ENCODE measurements at regions not wholly inside any gene's neighbourhood (a gene's known extent, or its start where the extent isn't known, plus 50 kb on each side); places are given as distances from the start of the nearest gene placed in this dataset.

DNA sequence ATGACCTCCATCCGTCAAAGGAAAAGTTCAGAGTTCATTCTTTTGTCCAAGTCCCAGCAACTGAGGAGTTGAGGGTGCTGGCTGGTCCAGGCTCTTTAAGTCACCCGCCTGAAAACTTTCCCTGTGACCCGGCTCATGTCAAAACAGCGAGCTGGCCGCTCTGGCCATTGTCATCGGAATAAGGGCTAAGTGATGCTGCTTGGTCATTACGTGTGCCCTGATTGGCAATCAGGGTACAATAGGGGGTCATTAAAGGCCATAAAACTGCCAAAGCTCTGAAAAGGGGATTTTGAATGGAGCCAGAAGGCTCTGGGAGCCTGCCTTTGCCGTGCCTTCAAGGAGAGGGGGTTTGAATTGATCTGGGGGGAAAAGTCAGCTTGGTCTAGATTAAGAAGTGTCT lies 88.5 kb upstream of the IRX3 start:
- Histone ChIP-seq H3K9me3 (replicated peaks) (peaks cover 12% of the 10 kb centered on the region), H3K4me3 (no peak overlapping the region), H3K27me3 (ENCODE audit: low read depth) (peaks cover 20% of the 10 kb centered on the region), H3K4me1 (peaks cover 9% of the 10 kb centered on the region), H3K36me3 (no peaks in the 10 kb centered on the region), H3K27ac (replicated peaks) (no peak overlapping the region)
- intact Hi-C loops (cut with micrococcal nuclease) = no loop called here
- TF ChIP-seq, protein P1, sequence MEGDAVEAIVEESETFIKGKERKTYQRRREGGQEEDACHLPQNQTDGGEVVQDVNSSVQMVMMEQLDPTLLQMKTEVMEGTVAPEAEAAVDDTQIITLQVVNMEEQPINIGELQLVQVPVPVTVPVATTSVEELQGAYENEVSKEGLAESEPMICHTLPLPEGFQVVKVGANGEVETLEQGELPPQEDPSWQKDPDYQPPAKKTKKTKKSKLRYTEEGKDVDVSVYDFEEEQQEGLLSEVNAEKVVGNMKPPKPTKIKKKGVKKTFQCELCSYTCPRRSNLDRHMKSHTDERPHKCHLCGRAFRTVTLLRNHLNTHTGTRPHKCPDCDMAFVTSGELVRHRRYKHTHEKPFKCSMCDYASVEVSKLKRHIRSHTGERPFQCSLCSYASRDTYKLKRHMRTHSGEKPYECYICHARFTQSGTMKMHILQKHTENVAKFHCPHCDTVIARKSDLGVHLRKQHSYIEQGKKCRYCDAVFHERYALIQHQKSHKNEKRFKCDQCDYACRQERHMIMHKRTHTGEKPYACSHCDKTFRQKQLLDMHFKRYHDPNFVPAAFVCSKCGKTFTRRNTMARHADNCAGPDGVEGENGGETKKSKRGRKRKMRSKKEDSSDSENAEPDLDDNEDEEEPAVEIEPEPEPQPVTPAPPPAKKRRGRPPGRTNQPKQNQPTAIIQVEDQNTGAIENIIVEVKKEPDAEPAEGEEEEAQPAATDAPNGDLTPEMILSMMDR (IDR thresholded peaks at IDR 0.05; ENCODE audit: borderline replicate concordance) = no peak
- no peak for DNase-seq

DNA sequence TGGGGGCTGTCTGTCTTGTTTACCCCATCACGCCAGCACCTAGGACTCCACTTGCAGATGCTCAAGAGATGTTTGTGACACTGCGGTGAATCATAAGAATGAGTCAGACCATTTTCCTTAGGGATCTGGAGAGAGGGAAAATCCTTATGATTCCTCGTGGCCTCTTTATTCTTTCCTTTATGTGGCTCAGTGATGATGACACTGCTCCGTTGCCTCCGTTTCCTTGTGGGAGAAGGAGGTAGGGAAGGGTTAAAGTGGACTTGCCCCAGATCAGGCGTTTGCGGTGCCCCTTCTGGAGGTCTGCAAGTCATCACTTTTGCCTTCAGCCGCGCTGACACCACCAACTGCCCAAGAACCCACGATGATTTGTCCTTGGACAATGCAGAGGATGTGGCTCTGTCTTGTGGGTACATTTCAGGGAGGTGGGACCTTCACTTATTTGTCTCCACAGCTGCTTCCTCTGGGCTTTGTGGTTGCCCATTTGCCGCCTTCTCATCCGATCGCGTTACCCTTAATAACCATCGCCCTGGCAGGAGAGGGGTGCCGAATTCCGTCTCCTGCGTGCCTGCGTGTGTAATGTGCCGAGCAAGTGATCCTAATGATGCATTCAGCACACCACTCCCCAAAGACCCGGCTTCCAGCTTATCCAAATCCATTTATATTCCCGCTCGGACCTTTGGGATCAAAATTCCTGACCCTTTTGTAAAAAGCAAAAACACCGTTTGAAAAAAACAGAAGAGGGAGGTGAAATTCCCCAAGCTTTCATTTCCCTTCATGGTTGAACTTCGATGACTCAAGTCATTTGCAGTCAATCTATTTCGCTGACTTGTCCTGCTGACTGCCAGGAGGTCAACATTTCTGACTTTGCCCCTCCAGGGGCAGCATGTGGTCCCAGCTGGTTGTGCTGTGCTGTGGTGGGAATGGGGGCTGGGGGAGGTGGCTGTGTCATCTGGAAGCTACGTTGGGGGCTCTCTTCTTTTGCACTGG lies 87.2 kb upstream of the IRX3 start:
- Histone ChIP-seq H3K4me3 (peak overlapping the region; percentile 19), H3K36me3 (no peaks in the 10 kb centered on the region), H3K27ac (replicated peaks) (no peak overlapping the region), H3K9me3 (replicated peaks) (peaks cover 9% of the 10 kb centered on the region), H3K27me3 (ENCODE audit: low read depth) (peaks cover 20% of the 10 kb centered on the region), H3K4me1 (peaks cover 9% of the 10 kb centered on the region)
- TF ChIP-seq, protein P1 (IDR thresholded peaks at IDR 0.05; ENCODE audit: borderline replicate concordance) = no peak
- no peak for DNase-seq
- intact Hi-C loops (cut with micrococcal nuclease) = no loop called here

DNA sequence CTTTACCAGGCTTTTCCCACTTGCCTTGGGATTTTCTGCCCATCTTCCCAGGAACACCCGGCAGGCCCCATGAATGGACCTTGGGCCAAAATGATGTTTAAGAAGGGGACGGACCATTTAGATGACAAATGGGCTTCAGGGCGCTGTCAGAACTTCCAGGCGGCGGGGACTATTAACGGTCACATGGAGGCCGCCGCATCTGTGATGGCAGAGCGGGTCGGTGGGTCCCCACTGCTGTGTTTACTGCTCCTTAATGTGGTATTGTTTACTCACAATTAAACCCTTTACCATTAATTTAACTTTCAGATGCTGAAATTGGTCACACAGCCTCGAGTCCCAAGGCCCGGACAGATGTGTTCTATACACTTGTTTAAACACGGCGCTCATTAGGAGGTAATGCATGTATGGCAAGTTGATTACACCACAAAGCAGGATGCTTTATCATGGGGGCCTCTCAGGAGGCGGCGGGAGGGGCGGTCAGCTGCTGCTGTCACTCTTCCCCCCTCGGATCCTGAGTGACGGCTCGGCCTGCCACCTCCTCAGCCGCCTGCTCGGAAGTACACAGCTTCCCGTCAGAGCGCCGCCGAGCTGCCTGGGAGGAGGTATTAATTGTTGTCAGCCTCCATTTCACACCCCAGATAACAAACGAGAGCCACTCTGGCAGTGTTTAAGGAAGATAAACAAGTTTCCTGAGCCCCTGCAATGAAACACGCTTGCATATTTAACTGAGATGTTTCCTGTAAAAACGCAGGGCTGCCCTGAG lies 83.9 kb upstream of the IRX3 start:
- intact Hi-C loops (cut with micrococcal nuclease) = no loop called here
- Histone ChIP-seq H3K9me3 (replicated peaks) (no peaks in the 10 kb centered on the region), H3K27me3 (ENCODE audit: low read depth) (peaks cover 16% of the 10 kb centered on the region), H3K4me3 (peak overlapping the region; percentile 34), H3K4me1 (peaks cover 9% of the 10 kb centered on the region), H3K36me3 (no peaks in the 10 kb centered on the region), H3K27ac (replicated peaks) (no peak overlapping the region)
- TF ChIP-seq, protein P1 (IDR thresholded peaks at IDR 0.05; ENCODE audit: borderline replicate concordance) = no peak
- DNase-seq = peak; percentile 25

DNA sequence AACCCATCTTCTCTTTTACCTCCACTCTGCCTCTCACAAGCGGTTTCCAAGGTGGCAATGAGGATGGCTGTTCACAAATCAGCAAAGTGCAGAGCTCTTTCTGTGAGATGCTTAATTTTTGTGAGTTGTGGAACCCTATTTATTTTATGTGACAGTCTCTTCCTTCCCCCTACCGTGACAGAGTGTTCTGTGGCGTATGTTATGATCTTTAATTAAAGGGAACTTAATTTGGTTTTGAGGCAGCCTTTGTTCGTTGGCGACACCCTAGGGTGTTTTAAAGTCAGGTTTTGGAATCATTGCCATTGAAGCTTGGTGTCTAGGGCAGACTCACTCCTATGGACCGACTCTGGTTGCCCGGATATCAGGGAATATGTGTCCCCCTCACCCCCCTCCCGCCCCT lies 83.3 kb upstream of the IRX3 start:
- Histone ChIP-seq H3K4me3 (no peak overlapping the region), H3K9me3 (replicated peaks) (no peaks in the 10 kb centered on the region), H3K27ac (replicated peaks) (no peak overlapping the region), H3K4me1 (peaks cover 9% of the 10 kb centered on the region), H3K36me3 (no peaks in the 10 kb centered on the region), H3K27me3 (ENCODE audit: low read depth) (peaks cover 10% of the 10 kb centered on the region)
- intact Hi-C loops (cut with micrococcal nuclease) = no loop called here
- DNase-seq = no peak
- TF ChIP-seq, protein P1 (IDR thresholded peaks at IDR 0.05; ENCODE audit: borderline replicate concordance) = no peak

DNA sequence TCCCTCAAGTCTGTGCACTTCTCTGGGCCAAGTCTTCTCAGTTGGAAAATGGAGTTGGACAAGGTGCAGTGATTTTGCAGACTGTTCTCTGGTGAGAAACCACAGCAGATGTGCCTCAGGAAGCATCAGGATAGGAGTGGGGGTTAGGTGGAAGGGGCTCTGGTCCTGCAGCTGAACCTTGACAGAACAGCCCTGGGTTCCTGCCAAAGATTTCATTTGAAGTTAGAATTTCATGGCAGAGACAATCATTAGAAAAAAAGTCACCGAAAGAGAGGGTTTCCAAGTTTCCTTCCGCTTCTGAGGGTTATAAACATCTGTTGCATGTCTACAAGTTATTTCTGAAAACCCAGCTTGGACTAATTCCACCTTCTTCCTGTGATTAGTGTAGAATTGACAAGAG lies 80.4 kb upstream of the IRX3 start:
- TF ChIP-seq, protein P1 (IDR thresholded peaks at IDR 0.05; ENCODE audit: borderline replicate concordance) = no peak
- no peak overlapping the region for H3K27ac ChIP-seq (replicated peaks)
- no peaks in the 10 kb centered on the region for H3K9me3 ChIP-seq (replicated peaks)
- intact Hi-C loops (cut with micrococcal nuclease) = no loop called here
- H3K4me1 ChIP-seq = peaks cover 9% of the 10 kb centered on the region
- no peaks in the 10 kb centered on the region for H3K27me3 ChIP-seq (ENCODE audit: low read depth)
- DNase-seq = no peak
- H3K4me3 ChIP-seq = no peak overlapping the region
- no peaks in the 10 kb centered on the region for H3K36me3 ChIP-seq
